ENCODE measurements at regions not wholly inside any gene's neighbourhood (a gene's known extent, or its start where the extent isn't known, plus 50 kb on each side); places are given as distances from the start of the nearest gene placed in this dataset.

GRCh38 chr3:4158329-4158728 is 144.8 kb upstream of the SETMAR start:
- TF ChIP-seq POLR2A (IDR thresholded peaks at IDR 0.05) (no peak), CTCF (IDR thresholded peaks at IDR 0.05) (no peak)

Data from transverse colon (tissue), 3 donors.